Ovary (tissue), 7 donors: ENCODE measurements at regions not wholly inside any gene's neighbourhood (a gene's known extent, or its start where the extent isn't known, plus 50 kb on each side); places are given as distances from the start of the nearest gene placed in this dataset.

Source experiments
- DNase-seq, 5 donors: peaks; one replicate each; pipeline ENCODE4 v3.0.0-alpha.2; 2019 to 2020
- H3K27ac ChIP-seq, 2 donors: fragments of 200-600 bp; one replicate each; pipeline versions ENCODE4 v1.5.1 to v1.8.0; 2019 to 2022
- H3K27me3 ChIP-seq: fragments of 200-600 bp; one replicate; pipeline ENCODE4 v1.8.0; 2022
- H3K36me3 ChIP-seq: fragments of 200-600 bp; sonication (generic); one replicate; pipeline ENCODE4 v1.5.1; 2019
- H3K4me1 ChIP-seq: one replicate; pipeline ENCODE4 v1.8.1; 2013; ENCODE audit warnings: mild to moderate bottlenecking, moderate library complexity; ENCODE audit not compliant: insufficient read depth
- H3K4me3 ChIP-seq: fragments of 200-600 bp; sonication (generic); one replicate; pipeline ENCODE4 v1.5.1; 2017
- H3K9me3 ChIP-seq, 2 donors: fragments of 200-600 bp in 1 of 2; sonication (generic) in 1 of 2; one replicate each; pipeline versions ENCODE4 v1.5.1 to v1.8.1; 2013 to 2019; ENCODE audit warnings: mild to moderate bottlenecking in 1 of 2, moderate library complexity in 1 of 2
- EP300 ChIP-seq: sonication (generic); formaldehyde crosslinking; IDR thresholded peaks from one replicate; pipeline ENCODE4 v1.6.1; 2017; ENCODE audit warnings: antibody characterized with exemption
- POLR2A ChIP-seq: fragments of 450-650 bp; IDR thresholded peaks from one replicate; pipeline ENCODE4 v1.6.1; 2017; ENCODE audit warnings: antibody characterized with exemption, mild to moderate bottlenecking, moderate library complexity
- WGBS, 3 donors: extraction: QIAGEN DNeasy Blood & Tissue Kit in 1 of 3; methylation state at CpG; one replicate each; pipeline versions ENCODE4 v1.1.5 to v1.1.7; 2013 to 2017; 5-methylcytosine and 5-hydroxymethylcytosine counted together
- intact Hi-C, 4 donors: fragments of 100-400 bp; cut with DNase I; formaldehyde crosslinking; loops; one replicate each; pipeline versions ENCODE4 v1.11.0 to v1.15.1; 2022 to 2023
- TF ChIP-seq, protein P1 (sequence below), 3 donors: fragments of 450-650 bp in 2 of 3; fragments of 200-600 bp in 1 of 3; IDR thresholded peaks; one replicate each; pipeline versions ENCODE4 v1.5.1 to v1.8.0; 2016 to 2022; ENCODE audit warnings: antibody characterized with exemption in 3 of 3, mild to moderate bottlenecking in 1 of 3
- donor health status: DM: no; HTN: no; CAD: no; lungs with moderate emphysema.
- donor health status: DM: no; HTN: no; CAD: no.
- donor health status: Bipolar disorder and iron deficiency.
- donor health status: DM: no; HTN: no; CAD: no.
- donor health status: DM: yes; HTN: yes; CAD: no.

DNA sequence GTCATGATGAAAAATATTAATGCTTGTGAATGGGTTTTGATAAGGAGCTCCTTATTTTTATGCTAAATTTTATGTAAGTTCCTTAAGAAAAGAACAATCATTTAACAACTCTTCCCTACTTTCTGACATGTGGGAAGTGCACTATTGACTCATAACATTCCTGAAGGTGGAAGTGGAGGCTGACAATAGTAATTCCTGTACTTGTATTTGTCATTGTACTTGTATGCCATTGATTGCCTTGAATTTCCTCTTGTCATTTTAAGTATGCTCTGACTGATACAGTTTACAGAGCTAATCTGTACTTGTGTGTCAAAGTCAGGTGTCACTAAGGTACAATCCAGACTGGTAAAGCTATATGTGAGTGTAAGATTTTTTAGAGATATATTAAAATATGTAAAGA is 440.0 kb downstream of the SLC16A7 start:
- Histone ChIP-seq H3K36me3 (no peaks in the 10 kb centered on the region), H3K4me3 (no peak overlapping the region), H3K4me1 (no peaks in the 10 kb centered on the region), H3K9me3 (no peaks in the 10 kb centered on the region), H3K27me3 (no peaks in the 10 kb centered on the region), H3K27ac (no peak overlapping the region)
- intact Hi-C loops: no loop called here
- DNase-seq: no peak
- TF ChIP-seq, protein P1, sequence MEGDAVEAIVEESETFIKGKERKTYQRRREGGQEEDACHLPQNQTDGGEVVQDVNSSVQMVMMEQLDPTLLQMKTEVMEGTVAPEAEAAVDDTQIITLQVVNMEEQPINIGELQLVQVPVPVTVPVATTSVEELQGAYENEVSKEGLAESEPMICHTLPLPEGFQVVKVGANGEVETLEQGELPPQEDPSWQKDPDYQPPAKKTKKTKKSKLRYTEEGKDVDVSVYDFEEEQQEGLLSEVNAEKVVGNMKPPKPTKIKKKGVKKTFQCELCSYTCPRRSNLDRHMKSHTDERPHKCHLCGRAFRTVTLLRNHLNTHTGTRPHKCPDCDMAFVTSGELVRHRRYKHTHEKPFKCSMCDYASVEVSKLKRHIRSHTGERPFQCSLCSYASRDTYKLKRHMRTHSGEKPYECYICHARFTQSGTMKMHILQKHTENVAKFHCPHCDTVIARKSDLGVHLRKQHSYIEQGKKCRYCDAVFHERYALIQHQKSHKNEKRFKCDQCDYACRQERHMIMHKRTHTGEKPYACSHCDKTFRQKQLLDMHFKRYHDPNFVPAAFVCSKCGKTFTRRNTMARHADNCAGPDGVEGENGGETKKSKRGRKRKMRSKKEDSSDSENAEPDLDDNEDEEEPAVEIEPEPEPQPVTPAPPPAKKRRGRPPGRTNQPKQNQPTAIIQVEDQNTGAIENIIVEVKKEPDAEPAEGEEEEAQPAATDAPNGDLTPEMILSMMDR (IDR thresholded peaks at IDR 0.05): no peak
- TF ChIP-seq POLR2A: no peak

DNA sequence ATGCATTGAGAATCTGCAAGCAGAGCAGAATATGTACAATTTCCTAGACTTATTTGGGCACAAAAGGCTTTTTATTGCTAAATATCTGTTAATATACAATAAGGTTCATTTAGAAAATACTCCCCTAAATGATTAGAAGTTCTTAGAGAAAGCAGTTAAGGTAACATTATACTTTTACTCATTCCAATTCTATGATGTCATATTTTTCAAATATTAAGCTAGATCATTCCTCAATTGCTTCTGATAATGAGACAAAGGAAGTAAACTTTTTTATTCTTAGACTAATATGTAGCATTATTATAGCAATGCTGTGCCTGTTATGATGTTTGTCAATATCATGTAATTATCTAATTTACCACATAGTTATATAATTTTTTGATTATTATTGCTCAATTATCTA is 447.0 kb downstream of the SLC16A7 start:
- intact Hi-C loops: no loop called here

DNA sequence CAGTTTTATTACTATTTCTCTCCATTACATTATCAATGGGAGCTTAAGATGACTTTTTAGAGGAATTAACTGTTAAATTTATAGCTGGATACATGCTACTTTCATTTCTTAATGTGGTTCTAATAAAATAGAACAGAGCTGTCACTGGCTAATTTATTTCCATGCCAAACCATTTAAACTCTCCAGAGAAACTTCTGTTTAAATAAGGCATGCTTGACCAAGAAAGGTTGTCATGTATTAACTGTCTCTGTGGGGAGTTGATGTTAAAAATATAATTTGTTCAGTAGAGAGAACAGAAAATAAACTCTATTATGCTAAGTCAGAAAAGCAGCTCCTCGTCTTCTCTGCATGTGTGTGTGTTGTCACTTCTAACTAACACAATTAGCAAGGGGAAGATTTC is 447.4 kb downstream of the SLC16A7 start:
- DNase-seq: no peak
- H3K27ac ChIP-seq: no peak overlapping the region
- H3K36me3 ChIP-seq: no peaks in the 10 kb centered on the region
- no peak overlapping the region for H3K4me3 ChIP-seq
- TF ChIP-seq, protein P1 (IDR thresholded peaks at IDR 0.05): no peak
- no peak for TF ChIP-seq EP300
- no peak for TF ChIP-seq POLR2A
- H3K27me3 ChIP-seq: no peaks in the 10 kb centered on the region
- 10 to 18% (median 13%) methylated on average over 1 of the region's 1 CpG for WGBS, 3 donors
- H3K4me1 ChIP-seq: no peaks in the 10 kb centered on the region
- H3K9me3 ChIP-seq: no peaks in the 10 kb centered on the region
- intact Hi-C loops: no loop called here

More for the DNA sequence above, 447.0 kb downstream of the SLC16A7 start:
- Histone ChIP-seq H3K27ac (no peak overlapping the region), H3K36me3 (no peaks in the 10 kb centered on the region), H3K9me3 (no peaks in the 10 kb centered on the region), H3K4me1 (no peaks in the 10 kb centered on the region), H3K4me3 (no peak overlapping the region), H3K27me3 (no peaks in the 10 kb centered on the region)
- no peak for DNase-seq
- TF ChIP-seq EP300 (no peak), POLR2A (no peak)
- TF ChIP-seq, protein P1 (IDR thresholded peaks at IDR 0.05): no peak

DNA sequence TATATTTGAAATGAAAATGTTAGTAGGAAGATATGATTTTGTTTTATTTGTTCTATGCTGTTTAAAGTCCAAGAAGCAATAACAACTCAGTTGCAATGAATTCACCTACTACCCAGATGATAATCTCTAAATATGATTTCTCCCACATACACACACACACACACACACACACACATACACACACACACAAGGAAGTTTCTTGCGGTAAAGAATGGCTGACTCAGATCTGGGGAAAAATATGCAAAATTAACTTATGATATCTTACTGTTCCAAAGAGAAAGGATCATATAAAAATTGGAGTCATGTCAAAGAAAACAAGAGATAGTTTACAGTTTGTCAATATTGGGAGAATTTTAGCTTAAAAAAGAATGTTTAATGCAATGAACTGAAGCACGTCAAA is 456.7 kb downstream of the SLC16A7 start:
- H3K9me3 ChIP-seq: no peaks in the 10 kb centered on the region
- TF ChIP-seq, protein P1 (IDR thresholded peaks at IDR 0.05): no peak
- no peak for TF ChIP-seq EP300
- TF ChIP-seq POLR2A: no peak
- no peaks in the 10 kb centered on the region for H3K27me3 ChIP-seq
- H3K36me3 ChIP-seq: no peaks in the 10 kb centered on the region
- intact Hi-C loops: no loop called here
- no peak for DNase-seq
- H3K4me1 ChIP-seq: no peaks in the 10 kb centered on the region
- no peak overlapping the region for H3K4me3 ChIP-seq
- 39 to 68% (median 49%) methylated on average over 2 of the region's 2 CpGs for WGBS, 3 donors
- no peak overlapping the region for H3K27ac ChIP-seq

DNA sequence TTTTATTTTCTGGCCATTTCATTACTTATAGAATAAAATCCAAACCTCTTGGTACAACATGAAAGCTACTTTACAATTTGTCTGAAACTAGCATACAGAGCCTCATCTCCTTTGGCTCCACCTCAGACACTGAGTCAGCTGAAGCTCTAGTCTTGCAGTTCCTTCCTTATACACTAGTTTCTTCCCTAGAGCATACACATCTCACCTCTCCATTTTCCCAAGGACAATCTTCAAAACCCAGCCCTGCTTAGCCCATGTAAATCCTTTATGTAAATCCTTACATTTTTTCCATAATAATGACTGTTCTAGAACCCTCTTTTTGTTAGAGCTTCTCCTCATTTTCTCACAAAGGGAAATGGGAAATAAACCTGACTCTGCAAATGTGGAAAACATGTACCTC is 463.4 kb downstream of the SLC16A7 start:
- intact Hi-C loops: no loop called here
- Histone ChIP-seq H3K9me3 (no peaks in the 10 kb centered on the region), H3K27me3 (no peaks in the 10 kb centered on the region), H3K4me3 (no peak overlapping the region), H3K4me1 (no peaks in the 10 kb centered on the region), H3K27ac (no peak overlapping the region), H3K36me3 (no peaks in the 10 kb centered on the region)
- no peak for DNase-seq
- TF ChIP-seq EP300 (no peak), POLR2A (no peak)
- TF ChIP-seq, protein P1 (IDR thresholded peaks at IDR 0.05): no peak
